Endothelial cell of umbilical vein (primary cell): ENCODE measurements at regions not wholly inside any gene's neighbourhood (a gene's known extent, or its start where the extent isn't known, plus 50 kb on each side); places are given as distances from the start of the nearest gene placed in this dataset.
A peak's percentile ranks its signal among the peaks of the same experiment; 100 is the strongest.

ENCODE experiments used
- EZH2 ChIP-seq: IDR thresholded peaks from 2 replicates; pipeline ENCODE4 v1.6.1; 2012; ENCODE audit warnings: borderline replicate concordance, low read depth, mild to moderate bottlenecking, moderate library complexity, low read length, inconsistent platforms; ENCODE audit not compliant: severe bottlenecking
- FOS ChIP-seq: IDR thresholded peaks from 2 replicates; pipeline ENCODE4 v1.6.1; 2011; ENCODE audit warnings: mild to moderate bottlenecking, low read length, moderate library complexity, borderline replicate concordance; ENCODE audit not compliant: insufficient read depth
- GATA2 ChIP-seq: IDR thresholded peaks from 2 replicates; pipeline ENCODE4 v1.7.0; 2011; ENCODE audit warnings: low read depth, mild to moderate bottlenecking, moderate library complexity, mixed read lengths, low read length; ENCODE audit not compliant: insufficient read length, insufficient read depth
- JUN ChIP-seq: IDR thresholded peaks from 2 replicates; pipeline ENCODE4 v1.6.1; 2011; ENCODE audit warnings: borderline replicate concordance, low read depth; ENCODE audit not compliant: insufficient read length, insufficient read depth
- MYC ChIP-seq: IDR thresholded peaks from one replicate; pipeline ENCODE4 v1.6.1; 2011; ENCODE audit warnings: mild to moderate bottlenecking, low read depth, low read length
- POLR2A ChIP-seq: IDR thresholded peaks from 2 replicates; pipeline ENCODE4 v1.6.1; 2012; ENCODE audit warnings: low read depth, mild to moderate bottlenecking, control low read depth, low read length
- POLR2AphosphoS5 ChIP-seq: IDR thresholded peaks from 2 replicates; pipeline ENCODE4 v1.6.1; 2012; ENCODE audit warnings: low read depth, mild to moderate bottlenecking, control low read depth, low read length, moderate library complexity; ENCODE audit not compliant: insufficient read depth
- TF ChIP-seq, protein P1 (sequence below), 2 donors: IDR thresholded peaks; 1 replicate in 1 of 2; 2 replicates in 1 of 2; pipeline ENCODE4 v1.5.1; 2011; ENCODE audit warnings: low read length in 2 of 2, mild to moderate bottlenecking in 2 of 2, moderate library complexity in 2 of 2, control low read depth in 1 of 2, inconsistent platforms in 1 of 2, low read depth in 1 of 2; ENCODE audit not compliant: insufficient read depth in 1 of 2; ENCODE audit errors: extremely low read depth in 1 of 2
- TF ChIP-seq, protein P2 (sequence below): IDR thresholded peaks from 2 replicates; pipeline ENCODE4 v1.6.1; 2011; ENCODE audit not compliant: insufficient read depth, insufficient read length

DNA sequence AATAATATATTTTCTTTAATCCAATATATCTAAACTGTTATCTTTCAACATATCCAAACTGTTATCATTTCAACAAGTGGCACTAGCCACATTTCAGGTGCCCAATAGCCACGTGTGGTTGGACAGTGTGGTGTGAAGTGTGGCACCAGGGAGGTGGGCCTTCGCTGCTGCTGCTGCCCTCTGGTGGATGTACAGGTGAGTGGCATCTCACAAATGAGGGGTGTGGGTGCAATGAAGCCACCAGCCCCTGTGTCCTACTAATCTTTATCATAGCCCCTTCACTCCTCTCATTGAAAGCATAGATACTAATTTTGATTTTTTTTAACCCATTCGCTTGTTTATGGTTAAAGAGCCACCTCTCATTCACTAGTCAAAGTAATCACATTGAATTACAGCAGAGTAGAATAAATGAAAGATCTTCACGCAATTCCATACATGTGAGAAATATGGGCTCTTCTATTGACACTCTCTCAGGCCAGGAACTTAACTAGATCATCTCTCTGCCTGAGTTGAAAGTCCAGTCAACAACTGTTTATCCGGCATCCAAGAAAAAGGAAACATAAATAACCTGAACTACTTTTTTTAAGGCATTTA, 499.2 kb downstream of the OMA1 start:
- TF ChIP-seq, protein P1, sequence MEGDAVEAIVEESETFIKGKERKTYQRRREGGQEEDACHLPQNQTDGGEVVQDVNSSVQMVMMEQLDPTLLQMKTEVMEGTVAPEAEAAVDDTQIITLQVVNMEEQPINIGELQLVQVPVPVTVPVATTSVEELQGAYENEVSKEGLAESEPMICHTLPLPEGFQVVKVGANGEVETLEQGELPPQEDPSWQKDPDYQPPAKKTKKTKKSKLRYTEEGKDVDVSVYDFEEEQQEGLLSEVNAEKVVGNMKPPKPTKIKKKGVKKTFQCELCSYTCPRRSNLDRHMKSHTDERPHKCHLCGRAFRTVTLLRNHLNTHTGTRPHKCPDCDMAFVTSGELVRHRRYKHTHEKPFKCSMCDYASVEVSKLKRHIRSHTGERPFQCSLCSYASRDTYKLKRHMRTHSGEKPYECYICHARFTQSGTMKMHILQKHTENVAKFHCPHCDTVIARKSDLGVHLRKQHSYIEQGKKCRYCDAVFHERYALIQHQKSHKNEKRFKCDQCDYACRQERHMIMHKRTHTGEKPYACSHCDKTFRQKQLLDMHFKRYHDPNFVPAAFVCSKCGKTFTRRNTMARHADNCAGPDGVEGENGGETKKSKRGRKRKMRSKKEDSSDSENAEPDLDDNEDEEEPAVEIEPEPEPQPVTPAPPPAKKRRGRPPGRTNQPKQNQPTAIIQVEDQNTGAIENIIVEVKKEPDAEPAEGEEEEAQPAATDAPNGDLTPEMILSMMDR (IDR thresholded peaks at IDR 0.05; ENCODE audit: extremely low read depth in 1 of 2, insufficient read depth in 1 of 2, low read depth in 1 of 2, low read length in 2 of 2): peak; percentile 39 to 71
- TF ChIP-seq POLR2A (no peak), JUN (no peak), EZH2 (no peak), POLR2AphosphoS5 (no peak), GATA2 (no peak), MYC (no peak), FOS (no peak)
- TF ChIP-seq, protein P2, sequence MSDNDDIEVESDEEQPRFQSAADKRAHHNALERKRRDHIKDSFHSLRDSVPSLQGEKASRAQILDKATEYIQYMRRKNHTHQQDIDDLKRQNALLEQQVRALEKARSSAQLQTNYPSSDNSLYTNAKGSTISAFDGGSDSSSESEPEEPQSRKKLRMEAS: no peak
